OCI-LY1 (cell line): ENCODE measurements at regions not wholly inside any gene's neighbourhood (a gene's known extent, or its start where the extent isn't known, plus 50 kb on each side); places are given as distances from the start of the nearest gene placed in this dataset.

Experiments
- H2AFZ ChIP-seq: fragments of 200-600 bp; sonication (generic), shearing (Covaris generic); 2 replicates; pipeline ENCODE4 v1.6.0; 2014; ENCODE audit warnings: antibody characterized with exemption, mild to moderate bottlenecking, low read length
- H3F3A ChIP-seq: fragments of 200-600 bp; sonication (generic), shearing (Covaris generic); 2 replicates; pipeline ENCODE4 v1.6.0; 2014; ENCODE audit warnings: mild to moderate bottlenecking, antibody characterized with exemption, low read length, moderate library complexity; ENCODE audit not compliant: insufficient read depth
- H3K27ac ChIP-seq: fragments of 200-600 bp; sonication (generic); 2 replicates; pipeline ENCODE4 v1.5.1; 2014; ENCODE audit warnings: low read length, mixed run types, mild to moderate bottlenecking, low read depth; ENCODE audit not compliant: poor library complexity, severe bottlenecking
- H3K27me3 ChIP-seq: fragments of 200-600 bp; sonication (generic); 2 replicates; pipeline ENCODE4 v1.6.0; 2014; ENCODE audit warnings: antibody characterized with exemption, mild to moderate bottlenecking, low read length, moderate library complexity; ENCODE audit not compliant: insufficient read depth
- H3K36me3 ChIP-seq: fragments of 200-600 bp; sonication (generic); 2 replicates; pipeline ENCODE4 v1.6.1; 2014; ENCODE audit warnings: mild to moderate bottlenecking, antibody characterized with exemption, low read length, moderate library complexity, mixed read lengths; ENCODE audit not compliant: insufficient read depth
- H3K4me1 ChIP-seq: fragments of 200-600 bp; sonication (generic); 2 replicates; pipeline ENCODE4 v1.5.1; 2014; ENCODE audit warnings: mild to moderate bottlenecking, low read length, moderate library complexity; ENCODE audit not compliant: insufficient read depth, severe bottlenecking
- H3K4me2 ChIP-seq: fragments of 200-600 bp; sonication (generic), shearing (Covaris generic); 2 replicates; pipeline ENCODE4 v1.6.1; 2014; ENCODE audit warnings: low read length
- H3K4me3 ChIP-seq: fragments of 200-600 bp; sonication (generic); 2 replicates; pipeline ENCODE4 v1.5.1; 2014; ENCODE audit warnings: low read length, low read depth, mild to moderate bottlenecking, mixed read lengths; ENCODE audit not compliant: poor library complexity, severe bottlenecking
- H3K79me2 ChIP-seq: fragments of 200-600 bp; shearing (Covaris generic); 2 replicates; pipeline ENCODE4 v1.6.1; 2016; ENCODE audit warnings: mixed run types, low read length, mixed read lengths; ENCODE audit not compliant: insufficient read depth
- H3K9ac ChIP-seq: fragments of 200-600 bp; sonication (generic), shearing (Covaris generic); 2 replicates; pipeline ENCODE4 v1.6.1; 2014; ENCODE audit warnings: mild to moderate bottlenecking, low read length, mixed read lengths
- H3K9me2 ChIP-seq: fragments of 200-600 bp; sonication (generic), shearing (Covaris generic); 2 replicates; pipeline ENCODE4 v1.6.1; 2014; ENCODE audit warnings: low read depth, mild to moderate bottlenecking, low read length, mixed read lengths
- H3K9me3 ChIP-seq: fragments of 200-600 bp; shearing (Covaris generic); 2 replicates; pipeline ENCODE4 v1.6.1; 2014; ENCODE audit warnings: low read length, mixed read lengths
- H4K20me1 ChIP-seq: fragments of 200-600 bp; sonication (generic), shearing (Covaris generic); 2 replicates; pipeline ENCODE4 v1.6.0; 2016; ENCODE audit warnings: mild to moderate bottlenecking, low read length; ENCODE audit not compliant: insufficient read depth
- CTCF ChIP-seq: fragments of 200-600 bp; sonication (generic), shearing (Covaris generic); IDR thresholded peaks from 2 replicates; pipeline ENCODE4 v1.5.1; 2017; ENCODE audit warnings: mild to moderate bottlenecking, antibody characterized with exemption, low read length, moderate library complexity, mixed read lengths
- EZH2 ChIP-seq: fragments of 200-600 bp; sonication (generic), shearing (Covaris generic); IDR thresholded peaks from 2 replicates; pipeline ENCODE4 v1.8.0; 2017; ENCODE audit warnings: borderline replicate concordance, mixed run types, mild to moderate bottlenecking, antibody characterized with exemption, low read length, moderate library complexity, mixed read lengths

- H3K9me2 ChIP-seq: no peaks in the 10 kb centered on the region
- H3K27me3 ChIP-seq: no peaks in the 10 kb centered on the region
- H3K79me2 ChIP-seq: no peaks in the 10 kb centered on the region
- no peak for TF ChIP-seq CTCF
- TF ChIP-seq EZH2: no peak
- H3F3A ChIP-seq: no peaks in the 10 kb centered on the region
- H3K4me3 ChIP-seq: no peak overlapping the region
- no peak overlapping the region for H3K27ac ChIP-seq
- H2AFZ ChIP-seq: no peak overlapping the region
- H4K20me1 ChIP-seq: no peaks in the 10 kb centered on the region
- no peaks in the 10 kb centered on the region for H3K9me3 ChIP-seq
- H3K4me1 ChIP-seq: no peaks in the 10 kb centered on the region
- H3K4me2 ChIP-seq: no peak overlapping the region
- H3K36me3 ChIP-seq: no peaks in the 10 kb centered on the region
- no peak overlapping the region for H3K9ac ChIP-seq
Observed at GRCh38 chr2:129301431-129301913, 678.0 kb upstream of the RAB6C start.

- H3K27ac ChIP-seq: no peak overlapping the region
Observed at GRCh38 chr2:129302106-129302505, 677.4 kb upstream of the RAB6C start.

GRCh38 chr2:129302561-129303183 is 676.8 kb upstream of the RAB6C start:
- Histone ChIP-seq H3F3A (no peaks in the 10 kb centered on the region), H3K4me2 (no peak overlapping the region), H3K4me1 (no peaks in the 10 kb centered on the region), H4K20me1 (no peaks in the 10 kb centered on the region), H3K79me2 (no peaks in the 10 kb centered on the region), H3K9me2 (no peaks in the 10 kb centered on the region), H2AFZ (no peak overlapping the region), H3K27ac (no peak overlapping the region), H3K36me3 (no peaks in the 10 kb centered on the region), H3K27me3 (no peaks in the 10 kb centered on the region), H3K4me3 (no peak overlapping the region), H3K9ac (no peak overlapping the region), H3K9me3 (no peaks in the 10 kb centered on the region)
- TF ChIP-seq CTCF (no peak), EZH2 (no peak)

More at GRCh38 chr2:129302106-129302505, 677.4 kb upstream of the RAB6C start:
- Histone ChIP-seq H3K79me2 (no peaks in the 10 kb centered on the region), H3K4me3 (no peak overlapping the region), H3K36me3 (no peaks in the 10 kb centered on the region), H3K4me2 (no peak overlapping the region), H3K9me2 (no peaks in the 10 kb centered on the region), H3K27me3 (no peaks in the 10 kb centered on the region), H3K9me3 (no peaks in the 10 kb centered on the region), H3K9ac (no peak overlapping the region), H3F3A (no peaks in the 10 kb centered on the region), H2AFZ (no peak overlapping the region), H3K4me1 (no peaks in the 10 kb centered on the region), H4K20me1 (no peaks in the 10 kb centered on the region)
- TF ChIP-seq EZH2 (no peak), CTCF (no peak)
